ENCODE measurements at regions not wholly inside any gene's neighbourhood (a gene's known extent, or its start where the extent isn't known, plus 50 kb on each side); places are given as distances from the start of the nearest gene placed in this dataset.
"Not testable (repeated sequence)": the region's sequence is repeated elsewhere in the genome, so short reads cannot be mapped to it uniquely, and the experiment has no call there.

DNA sequence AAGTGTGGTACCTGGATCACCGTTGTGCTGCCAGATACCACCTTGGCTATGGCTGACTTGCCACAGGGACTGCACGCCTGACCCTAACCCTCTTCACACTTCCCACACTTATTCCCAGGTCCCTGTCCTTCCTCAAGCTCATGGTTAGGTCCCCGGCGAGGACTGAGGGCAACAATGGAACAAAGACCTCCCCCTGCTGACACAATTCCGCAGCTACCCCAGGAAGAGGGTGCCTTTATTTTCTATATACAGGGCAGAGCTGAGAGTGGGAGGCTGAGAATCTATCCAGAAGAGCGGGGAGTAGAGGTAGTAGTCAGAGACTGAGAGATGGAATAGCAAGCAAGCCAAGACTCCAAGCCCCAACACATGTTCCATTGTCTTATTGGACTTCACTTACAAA lies 118.1 kb upstream of the SEM1 start:
- DNase-seq (ENCODE audit: low read depth): no peak

DNA sequence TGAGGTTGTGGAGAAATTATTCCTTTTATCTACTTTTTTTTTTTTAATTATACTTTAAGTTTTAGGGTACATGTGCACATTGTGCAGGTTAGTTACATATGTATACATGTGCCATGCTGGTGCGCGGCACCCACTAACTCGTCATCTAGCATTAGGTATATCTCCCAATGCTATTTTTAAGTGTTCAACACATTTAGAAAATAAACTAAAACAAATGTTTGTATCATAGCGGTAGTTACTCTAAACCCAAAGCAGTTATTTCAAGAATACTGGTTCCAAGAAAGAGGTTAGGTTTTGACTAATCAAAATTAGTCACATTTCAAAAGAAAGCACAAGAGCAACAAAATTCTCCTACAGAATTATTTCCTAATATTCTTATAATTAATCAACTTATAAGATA lies 119.5 kb upstream of the SEM1 start:
- not testable (repeated sequence) for DNase-seq (ENCODE audit: low read depth)

DNA sequence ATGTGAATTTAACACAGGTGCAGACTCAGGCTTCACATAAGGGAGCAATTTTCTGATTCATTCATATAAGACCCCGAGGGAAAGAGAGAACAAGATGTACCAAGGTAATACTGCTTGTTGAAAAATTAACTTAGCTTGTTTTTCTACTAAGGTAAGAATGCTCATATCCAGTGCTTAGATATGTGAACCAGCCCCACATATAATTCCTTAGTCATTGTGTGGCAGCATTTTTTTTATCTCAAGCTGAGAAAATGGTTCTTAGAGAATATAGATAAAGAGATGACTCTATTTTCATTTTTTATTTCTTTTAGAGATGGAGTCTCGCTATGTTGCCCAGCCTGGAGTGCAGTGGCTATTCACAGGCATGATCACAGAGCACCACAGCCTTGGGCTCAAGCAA lies 121.8 kb upstream of the SEM1 start:
- DNase-seq (ENCODE audit: low read depth): no peak

DNA sequence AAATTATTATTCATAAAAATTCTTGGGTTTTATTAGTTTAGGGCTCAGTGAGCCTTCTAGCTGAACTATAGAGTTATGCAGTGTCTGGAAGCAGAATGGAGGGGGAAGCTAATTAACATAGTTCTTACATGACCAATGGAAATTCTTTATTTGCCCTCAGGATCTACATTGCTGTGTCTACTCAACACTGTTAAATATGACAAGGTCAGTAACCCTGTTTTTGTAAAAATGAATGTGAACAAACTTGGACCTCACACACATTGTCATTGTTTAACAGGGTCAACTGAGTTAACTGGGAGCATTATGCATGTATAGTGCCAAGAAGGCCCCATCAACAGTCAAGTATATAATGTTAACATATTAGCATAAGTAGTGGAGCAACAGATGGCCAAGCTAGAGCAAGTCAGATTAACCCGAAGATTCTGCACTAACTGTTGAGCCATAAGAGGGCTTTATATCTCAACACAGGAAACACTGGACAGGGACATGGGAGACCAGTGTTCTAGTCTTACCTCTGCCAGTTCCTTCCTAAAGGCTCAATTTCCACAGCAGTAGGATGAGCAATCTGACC lies 122.5 kb upstream of the SEM1 start:
- no peak for DNase-seq (ENCODE audit: low read depth)

DNA sequence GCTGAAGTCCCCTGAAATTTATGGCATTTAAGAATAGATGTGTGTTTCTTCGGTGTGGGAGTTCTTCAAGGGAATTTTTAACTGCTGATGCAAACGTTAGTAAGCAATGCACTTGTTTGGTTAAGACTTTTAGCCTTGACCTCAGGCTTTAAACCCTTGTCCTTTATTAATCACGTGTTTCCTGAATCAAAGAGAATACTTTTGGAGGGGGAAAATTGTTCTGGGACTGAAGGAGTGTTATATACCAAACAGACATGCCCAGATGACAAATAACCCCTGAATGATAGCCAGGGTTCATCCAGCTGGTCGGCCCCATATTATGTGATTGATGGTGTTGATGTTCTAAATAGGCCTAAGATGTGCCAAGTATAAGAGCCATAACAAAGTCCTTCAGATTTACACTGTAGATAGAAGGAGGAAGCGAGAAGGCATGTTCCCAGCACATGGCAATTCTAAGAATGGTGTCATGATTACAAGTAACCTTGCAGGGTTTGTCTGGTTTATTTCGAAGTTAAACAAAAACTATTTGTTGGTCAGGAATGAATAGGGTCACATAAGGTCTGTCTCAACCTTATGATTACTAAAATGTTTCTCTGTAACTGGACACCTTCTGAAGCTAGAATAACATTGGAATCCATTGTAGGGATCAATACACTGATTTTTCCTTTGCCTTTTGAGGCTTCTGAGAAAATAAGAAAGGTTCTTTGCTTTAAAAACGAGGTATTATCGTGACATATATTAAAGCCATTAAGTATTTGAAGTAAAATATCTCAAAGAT lies 124.2 kb upstream of the SEM1 start:
- no peak for DNase-seq (ENCODE audit: low read depth)

DNA sequence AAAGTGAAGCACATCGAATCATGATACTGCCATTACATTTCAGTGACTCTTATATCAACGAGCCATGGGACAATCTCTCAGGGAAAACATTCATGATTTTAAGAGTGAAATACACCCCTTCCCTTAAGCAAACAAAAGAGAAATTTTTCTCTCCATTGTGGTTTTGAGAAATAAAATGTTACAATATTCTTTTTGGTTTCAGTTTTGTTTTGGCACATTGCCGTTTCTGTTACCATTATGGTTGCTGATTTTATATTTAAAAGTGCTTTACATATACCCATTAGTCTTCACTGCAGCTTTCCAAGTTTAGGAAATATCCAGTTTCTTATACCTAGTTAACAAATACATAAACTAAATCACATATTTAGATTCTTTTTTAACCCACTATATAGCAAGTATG lies 126.8 kb upstream of the SEM1 start:
- no peak for DNase-seq (ENCODE audit: low read depth)

DNA sequence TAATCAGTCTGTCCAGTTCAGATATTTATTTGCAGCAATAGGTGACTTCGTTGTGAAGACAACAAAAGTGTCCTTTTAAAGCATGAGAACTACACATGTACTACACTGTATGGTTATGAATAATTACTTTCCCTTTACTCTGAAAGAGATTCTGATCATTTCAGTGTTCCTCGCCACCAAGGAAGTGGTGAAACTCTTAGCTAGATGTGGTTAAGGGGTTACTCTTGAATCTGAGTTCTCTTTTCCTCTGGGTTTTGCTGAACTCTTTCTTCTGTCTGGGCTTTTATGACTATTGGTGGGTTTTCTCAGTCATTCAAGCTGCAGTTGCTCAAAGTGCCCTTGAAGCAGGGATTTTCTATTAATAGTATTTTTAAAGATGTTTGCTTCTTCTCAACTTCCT lies 127.9 kb upstream of the SEM1 start:
- no peak for DNase-seq (ENCODE audit: low read depth)

DNA sequence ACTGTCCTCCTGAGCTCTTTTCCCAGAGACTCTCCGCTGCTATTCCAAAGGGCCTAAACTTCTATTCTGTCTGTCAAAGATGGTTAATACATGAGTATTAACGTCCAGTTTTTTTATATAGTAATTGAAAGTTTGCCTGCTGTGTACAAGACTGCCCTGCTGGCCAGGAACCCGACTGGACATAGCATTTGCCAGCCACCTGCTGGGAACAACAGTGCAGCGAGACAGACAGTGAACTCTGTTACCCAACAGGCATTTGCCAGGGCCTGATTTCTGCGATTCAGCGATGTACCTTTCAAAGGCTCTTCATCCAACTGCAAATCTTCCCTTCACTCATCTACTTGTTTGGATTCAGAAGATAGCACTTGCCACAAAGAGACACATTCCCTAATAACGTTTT lies 128.8 kb upstream of the SEM1 start:
- no peak for DNase-seq (ENCODE audit: low read depth)

DNA sequence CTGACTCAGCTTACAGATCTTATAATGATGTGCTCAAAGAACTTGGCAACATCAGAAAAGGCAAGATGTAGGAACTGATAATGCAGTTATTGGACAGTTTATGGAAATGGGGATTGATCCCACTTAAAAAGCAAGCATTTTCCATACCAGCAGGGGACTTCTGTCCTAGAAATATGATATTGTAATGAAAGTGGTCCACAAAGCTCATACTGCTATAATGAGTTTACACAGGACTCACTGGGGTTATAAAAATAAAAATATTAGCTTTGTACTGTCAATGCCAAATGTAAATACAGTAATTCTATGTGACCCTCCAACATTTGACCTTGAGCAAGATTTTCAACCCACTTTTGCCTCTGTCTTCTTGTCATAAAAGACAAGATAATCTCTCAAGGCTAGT lies 145.5 kb upstream of the SEM1 start:
- no peak for DNase-seq (ENCODE audit: low read depth)

DNA sequence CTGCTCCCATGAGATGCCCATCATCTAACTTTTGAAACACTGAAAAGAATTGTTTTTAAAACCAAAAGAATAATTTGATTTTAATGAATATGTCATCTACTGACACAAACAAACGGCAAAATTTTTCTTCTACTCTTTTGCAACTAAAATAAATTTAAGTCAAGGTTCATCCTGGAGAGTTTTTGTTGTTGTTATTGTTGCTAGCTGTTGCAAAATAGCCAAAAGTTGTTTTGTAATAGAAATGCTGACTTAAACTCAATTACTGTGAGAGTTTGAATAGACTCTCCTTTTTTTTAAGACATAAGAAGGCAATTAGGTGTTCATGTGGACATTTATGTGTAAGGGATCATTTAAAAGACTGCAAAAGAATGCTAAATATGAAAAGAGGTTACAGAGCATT lies 146.0 kb upstream of the SEM1 start:
- no peak for DNase-seq (ENCODE audit: low read depth)

DNA sequence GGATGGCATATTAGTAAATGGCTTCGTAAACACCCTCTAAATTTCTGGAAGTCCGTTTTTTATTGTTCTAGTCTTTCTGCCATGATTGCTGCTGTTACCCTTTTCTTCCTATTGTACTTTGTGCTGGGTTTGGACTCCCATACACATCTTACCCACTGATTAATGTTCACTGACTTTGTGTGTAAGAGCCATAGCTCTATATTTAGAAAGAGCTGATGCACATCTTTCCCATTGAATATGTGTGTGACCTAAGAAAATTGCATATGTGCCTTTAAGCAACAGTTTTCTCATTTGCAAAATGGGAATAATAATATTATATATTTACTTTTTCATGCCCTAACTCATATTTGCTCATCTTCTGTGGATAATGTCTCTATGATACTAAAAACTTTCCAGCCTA lies 135.8 kb upstream of the DLX6 start:
- DNase-seq (ENCODE audit: low read depth): no peak

DNA sequence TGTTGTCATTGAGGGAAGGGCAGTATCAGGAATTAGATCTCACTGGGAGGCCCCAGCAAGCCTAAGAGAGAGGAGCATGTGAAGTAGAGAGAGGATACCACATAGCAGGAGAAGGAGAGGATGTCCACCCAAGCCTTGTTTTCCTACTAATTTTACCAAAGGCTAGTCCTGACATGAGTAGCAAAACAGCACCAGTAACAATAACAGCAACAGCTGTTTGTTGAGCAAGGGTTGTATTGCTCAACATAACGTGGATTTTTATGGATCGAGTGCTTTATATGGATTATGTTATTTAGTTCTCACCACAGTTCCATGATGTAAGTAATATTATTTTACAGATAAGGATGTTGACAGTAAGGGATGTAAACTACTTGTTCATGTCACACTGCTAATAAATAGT lies 135.2 kb upstream of the DLX6 start:
- no peak for DNase-seq (ENCODE audit: low read depth)

DNA sequence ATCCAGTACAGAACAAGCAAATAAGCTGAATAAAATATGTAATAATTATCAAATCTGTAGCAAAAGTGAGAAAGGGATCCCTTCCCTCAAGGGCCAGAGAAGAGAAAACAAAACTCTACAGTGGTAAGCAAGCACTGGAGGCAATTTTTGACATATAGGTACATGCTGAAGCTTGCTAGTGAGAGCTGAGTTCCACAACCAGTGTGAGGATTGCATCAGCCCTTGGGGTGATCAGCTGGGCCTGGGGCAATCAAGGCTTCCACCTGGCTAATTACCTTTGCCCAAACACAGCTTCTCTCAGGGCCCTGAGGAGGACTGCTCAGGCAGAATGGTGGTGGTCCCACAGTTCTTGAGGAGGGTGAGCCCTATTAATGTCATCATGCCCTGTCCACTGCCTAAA lies 134.4 kb upstream of the DLX6 start:
- DNase-seq (ENCODE audit: low read depth): no peak

DNA sequence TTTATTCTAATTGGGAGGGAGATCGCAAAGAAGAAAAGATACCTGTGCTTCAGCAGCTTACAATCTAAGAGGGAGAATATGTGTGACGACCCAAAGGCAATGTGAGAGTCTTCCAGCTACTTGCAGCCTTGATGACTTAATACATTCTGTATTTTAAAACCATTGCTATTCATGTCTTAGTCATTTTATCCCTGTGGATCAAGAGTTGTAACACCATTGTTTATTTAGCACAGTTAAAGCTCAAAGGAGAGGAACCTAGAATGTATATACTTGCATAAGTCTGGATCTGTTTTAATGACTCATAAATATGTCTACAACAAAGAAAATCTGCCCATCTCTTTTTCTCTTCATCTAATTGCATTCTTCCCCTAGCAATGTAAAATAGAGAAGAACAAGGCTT lies 117.9 kb upstream of the DLX6 start:
- DNase-seq (ENCODE audit: low read depth): no peak

DNA sequence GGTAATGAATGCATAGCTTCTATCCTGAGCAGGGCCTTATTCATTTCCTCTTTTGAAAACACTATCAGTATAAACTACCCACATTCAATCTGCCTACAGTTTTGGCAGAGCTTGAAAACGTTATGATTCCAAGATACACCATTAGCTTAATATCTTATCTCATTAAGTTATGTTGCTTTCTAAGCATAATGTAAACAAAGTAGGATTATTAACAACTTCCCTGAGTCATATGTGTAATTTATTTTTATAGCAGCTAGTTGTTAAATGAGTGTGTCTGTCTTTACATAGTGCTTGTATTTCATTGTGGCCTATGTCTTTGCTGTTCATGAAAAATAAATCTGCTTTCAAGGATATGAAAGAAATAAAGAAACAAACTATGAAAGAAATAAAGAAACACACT lies 106.2 kb upstream of the DLX6 start:
- no peak for DNase-seq (ENCODE audit: low read depth)

DNA sequence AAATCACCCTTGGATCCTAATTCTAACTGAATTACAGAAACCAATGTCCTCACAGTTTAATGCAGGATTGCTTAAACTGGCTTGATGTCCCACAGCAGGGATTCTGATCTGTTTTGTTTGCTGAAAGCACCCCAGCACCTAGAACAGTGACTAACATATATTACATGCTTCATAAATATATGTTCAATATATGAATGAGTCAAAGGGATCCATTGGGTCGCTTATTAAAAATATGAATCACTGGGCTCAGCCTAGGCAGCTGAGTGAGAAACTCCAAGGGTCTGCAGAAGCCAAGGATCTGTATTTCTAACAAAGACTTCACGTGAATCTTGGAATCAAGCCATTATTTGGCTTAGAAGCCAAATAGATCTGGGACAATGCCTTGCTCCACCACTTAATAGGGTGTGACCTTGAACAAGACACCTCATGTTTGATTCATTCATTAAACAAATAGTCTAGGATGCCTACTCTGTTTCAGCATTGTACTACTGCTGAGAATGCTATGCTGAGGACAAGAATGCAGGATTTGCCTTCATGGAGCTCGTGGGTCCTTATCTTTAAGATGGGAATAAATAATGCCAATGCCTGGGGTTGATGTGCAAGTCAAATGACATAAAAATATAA lies 103.4 kb upstream of the DLX6 start:
- DNase-seq (ENCODE audit: low read depth): no peak

DNA sequence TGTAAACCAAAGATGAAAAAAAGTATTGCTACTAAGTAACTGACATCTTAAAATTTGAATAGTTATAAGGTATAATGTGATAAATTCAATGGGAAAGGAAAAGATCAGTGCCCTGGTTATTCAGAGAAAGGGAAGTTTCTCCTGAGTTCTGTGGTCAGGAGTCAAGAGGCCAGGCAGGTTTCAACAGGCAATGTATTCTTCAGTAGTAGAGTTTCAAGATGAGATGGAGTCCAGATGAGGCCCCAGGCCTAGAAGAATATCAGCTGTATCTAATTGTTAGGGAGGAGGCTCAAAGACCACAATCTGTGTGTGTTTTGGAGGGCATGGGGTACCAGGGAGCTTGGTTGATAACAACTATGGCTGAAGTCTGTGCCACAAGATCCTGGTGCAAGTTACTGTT lies 101.4 kb upstream of the DLX6 start:
- DNase-seq (ENCODE audit: low read depth): no peak

DNA sequence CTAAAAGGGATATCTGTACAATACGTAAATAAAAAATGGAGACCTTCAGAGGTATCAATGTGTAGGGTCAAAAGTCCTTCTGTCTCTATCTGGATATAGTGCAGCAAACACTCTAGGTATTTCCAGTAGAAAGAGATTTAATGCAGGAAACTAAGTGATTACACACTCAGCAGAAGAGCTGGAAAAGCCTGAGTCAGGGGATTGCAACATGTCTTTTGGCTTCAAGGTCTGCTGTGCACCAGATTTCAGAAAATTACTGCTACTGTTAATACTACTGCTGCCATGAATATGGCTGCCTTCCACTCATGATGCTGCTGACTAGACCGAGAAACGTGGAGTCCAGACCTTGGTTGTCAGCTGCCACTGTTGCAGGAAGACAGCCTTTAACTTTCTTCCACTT lies 94.9 kb upstream of the DLX6 start:
- DNase-seq (ENCODE audit: low read depth): no peak

DNA sequence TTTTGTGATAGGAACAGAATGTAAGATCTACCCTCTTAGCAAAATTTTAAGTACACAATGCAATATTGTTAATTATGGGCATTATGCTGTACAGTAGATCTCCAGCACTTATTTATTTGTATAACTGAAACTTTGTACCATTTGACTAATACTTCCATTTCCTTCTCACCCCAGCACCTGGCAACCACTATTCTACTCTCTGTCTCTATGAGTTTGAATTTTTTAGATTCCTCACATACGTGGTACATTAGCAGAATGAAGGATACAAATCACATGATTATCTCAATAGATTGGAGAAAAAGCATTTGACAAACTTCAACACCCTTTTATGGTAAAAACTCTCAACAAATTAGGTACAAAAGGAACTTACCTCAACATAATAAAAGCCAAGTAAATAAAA lies 90.3 kb upstream of the DLX6 start:
- no peak for DNase-seq (ENCODE audit: low read depth)

DNA sequence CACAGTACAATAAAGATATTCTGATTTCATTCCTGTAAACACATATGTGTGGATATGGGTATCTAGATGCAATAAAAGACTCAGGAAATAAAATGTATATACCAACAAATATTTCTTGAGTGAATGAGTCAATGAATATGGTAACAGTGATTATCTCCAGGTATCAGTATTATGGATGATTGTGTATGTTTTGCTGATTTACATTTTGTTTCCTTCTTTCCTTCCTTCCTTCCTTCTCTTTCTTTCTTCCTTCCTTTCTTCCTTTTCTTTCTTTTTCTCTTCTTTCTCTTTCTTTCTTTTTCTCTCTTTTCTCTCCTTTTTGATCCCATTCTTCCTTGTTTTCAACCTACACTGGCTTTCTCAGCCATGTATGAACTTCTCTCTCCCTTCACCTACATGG lies 85.3 kb upstream of the DLX6 start:
- DNase-seq (ENCODE audit: low read depth): no peak

DNA sequence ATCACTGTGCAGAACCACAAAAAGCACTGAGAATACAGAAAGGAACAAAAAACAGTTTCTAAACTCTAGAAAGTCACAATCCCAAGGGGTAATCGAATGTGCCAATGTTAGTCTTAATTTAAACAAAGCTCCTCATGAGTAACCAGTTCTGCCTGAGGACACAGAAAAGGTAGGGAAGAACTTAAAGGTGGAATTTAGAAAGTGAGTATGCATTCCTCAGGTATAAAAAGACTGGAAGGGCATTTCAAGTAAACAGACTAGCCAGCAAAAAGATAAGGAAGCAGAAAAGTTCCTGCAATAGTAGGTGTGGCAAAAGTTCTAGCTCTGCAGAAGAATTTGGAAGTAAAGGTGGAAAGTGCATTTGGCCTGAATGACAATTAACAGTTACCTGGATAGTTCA lies 84.6 kb upstream of the DLX6 start:
- DNase-seq (ENCODE audit: low read depth): no peak

DNA sequence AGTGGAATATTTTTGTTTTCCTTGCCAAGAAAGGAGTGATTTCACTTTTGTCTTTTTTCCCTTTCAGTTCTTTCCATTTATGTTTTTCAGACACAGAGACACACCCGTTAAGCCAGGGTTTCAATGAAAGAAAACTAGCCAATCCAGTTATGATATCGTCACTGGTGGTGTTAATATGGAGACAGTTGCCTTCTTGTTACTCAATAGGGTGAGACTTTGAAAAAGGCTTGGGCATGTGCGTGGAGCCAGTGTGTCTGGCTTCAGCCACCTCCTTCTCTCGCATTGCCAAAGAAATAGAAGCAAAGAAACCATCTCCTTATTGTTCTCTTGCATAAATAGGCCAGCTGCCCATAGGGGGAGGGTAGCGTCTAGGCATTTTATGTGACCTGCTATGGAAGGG lies 84.1 kb upstream of the DLX6 start:
- no peak for DNase-seq (ENCODE audit: low read depth)

DNA sequence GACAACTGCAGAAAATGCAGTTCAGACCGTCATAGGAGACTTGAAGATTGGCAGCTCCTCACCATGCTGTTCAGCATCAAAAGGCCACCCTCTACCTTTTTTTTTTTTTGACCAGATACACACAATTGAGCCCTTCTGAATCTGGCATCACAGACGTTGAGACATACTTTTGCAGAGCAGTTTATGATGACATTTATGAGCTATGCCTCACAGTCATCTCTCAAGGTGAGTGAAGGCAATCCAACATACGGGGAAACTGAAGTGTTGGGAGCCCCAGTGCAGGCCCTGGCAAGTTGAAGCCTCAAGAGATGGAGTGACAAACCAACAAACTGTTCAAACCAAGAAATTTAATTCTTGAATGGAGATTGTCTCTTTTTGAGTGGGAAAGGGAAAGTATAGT lies 83.6 kb upstream of the DLX6 start:
- no peak for DNase-seq (ENCODE audit: low read depth)

DNA sequence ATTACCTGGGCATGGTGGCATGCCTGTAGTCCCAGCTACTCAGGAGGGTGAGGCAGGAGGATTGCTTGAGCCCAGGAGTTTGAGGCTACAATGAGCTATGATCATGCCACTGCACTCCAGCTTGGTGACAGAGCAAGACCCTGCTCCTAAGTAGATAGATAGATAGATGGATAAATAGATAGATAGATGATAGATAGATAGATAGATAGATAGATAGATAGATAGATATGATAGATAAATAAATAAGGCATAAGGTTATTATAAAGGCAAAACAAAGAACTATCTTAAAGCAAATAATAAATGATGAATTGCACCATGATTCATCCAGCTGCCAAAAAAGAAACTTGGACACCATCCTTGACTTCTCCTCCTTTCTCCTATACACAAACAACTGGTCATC lies 82.0 kb upstream of the DLX6 start:
- DNase-seq (ENCODE audit: low read depth): not testable (repeated sequence)
